ENCODE measurements at regions not wholly inside any gene's neighbourhood (a gene's known extent, or its start where the extent isn't known, plus 50 kb on each side); places are given as distances from the start of the nearest gene placed in this dataset.
A peak's percentile ranks its signal among the peaks of the same experiment; 100 is the strongest.
"Not testable (repeated sequence)": the region's sequence is repeated elsewhere in the genome, so short reads cannot be mapped to it uniquely, and the experiment has no call there.

DNA sequence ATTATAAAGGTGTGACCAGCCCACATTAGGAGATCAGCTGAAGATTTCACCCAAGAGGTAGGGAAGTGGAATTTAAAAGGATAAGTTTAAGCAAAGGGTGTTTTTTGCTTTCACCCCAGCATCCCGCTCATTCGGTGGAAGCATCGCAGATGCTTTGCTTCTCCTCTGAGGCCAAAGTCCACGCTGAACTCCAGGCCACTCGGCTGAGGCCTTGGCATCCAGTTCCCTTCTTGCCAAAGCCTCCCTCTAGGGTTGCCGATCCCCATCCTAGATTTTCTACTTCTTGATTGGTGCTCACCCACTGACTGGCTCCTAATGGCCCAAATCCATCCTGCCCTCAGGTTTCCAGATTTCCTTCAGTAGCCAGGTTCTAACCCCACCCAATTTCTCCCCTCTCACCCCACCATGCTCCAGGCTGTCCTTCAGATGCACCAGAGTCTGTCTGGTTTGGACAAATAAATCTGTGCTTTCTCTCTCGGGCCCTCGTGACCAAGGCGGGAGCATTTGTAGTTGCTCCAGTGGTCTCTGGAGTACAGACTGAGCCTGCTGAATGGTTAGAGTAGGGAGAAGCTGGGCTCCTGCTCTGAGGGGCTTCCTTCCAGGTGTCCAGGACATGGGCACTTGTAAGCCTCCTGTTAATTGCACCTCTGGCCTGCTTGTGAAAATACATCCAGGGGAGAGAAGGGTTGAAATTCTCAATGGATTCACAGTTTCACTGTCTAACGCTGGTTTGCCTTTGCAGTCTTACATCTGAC lies 193.2 kb downstream of the C1orf94 start:
- no peak for DNase-seq (ENCODE audit: low read depth)

GRCh38 chr1:34370748-34371147 lies 194.0 kb downstream of the C1orf94 start:
- no peak for DNase-seq (ENCODE audit: low read depth)

- not testable (repeated sequence) for DNase-seq (ENCODE audit: low read depth)
Observed at GRCh38 chr1:34371179-34371578, 194.5 kb downstream of the C1orf94 start.

GRCh38 chr1:34371829-34372532 lies 195.3 kb downstream of the C1orf94 start:
- DNase-seq (ENCODE audit: low read depth), result no peak

GRCh38 chr1:34372891-34373290 lies 196.2 kb downstream of the C1orf94 start:
- no peak for DNase-seq (ENCODE audit: low read depth)

DNA sequence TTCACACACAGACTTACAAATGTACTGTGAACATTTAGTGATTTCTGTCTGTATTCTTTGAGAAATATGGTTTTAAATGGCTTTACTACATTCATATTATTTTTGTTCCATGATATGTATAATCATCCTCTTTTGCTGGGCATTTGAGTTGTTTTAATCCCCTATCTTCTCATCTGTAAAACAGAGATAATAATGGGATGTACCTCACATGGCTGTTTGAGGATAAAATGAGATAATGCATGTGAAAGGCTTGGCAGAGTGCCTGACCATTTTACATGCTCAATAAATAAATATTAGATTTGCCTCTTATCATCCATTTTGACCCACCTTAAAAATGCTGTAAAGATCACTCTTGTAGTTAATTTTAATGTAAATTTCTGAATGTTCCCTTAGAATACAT lies 197.2 kb downstream of the C1orf94 start:
- no peak for DNase-seq (ENCODE audit: low read depth)

GRCh38 chr1:34376531-34376930 lies 199.8 kb downstream of the C1orf94 start:
- DNase-seq (ENCODE audit: low read depth), result no peak

DNA sequence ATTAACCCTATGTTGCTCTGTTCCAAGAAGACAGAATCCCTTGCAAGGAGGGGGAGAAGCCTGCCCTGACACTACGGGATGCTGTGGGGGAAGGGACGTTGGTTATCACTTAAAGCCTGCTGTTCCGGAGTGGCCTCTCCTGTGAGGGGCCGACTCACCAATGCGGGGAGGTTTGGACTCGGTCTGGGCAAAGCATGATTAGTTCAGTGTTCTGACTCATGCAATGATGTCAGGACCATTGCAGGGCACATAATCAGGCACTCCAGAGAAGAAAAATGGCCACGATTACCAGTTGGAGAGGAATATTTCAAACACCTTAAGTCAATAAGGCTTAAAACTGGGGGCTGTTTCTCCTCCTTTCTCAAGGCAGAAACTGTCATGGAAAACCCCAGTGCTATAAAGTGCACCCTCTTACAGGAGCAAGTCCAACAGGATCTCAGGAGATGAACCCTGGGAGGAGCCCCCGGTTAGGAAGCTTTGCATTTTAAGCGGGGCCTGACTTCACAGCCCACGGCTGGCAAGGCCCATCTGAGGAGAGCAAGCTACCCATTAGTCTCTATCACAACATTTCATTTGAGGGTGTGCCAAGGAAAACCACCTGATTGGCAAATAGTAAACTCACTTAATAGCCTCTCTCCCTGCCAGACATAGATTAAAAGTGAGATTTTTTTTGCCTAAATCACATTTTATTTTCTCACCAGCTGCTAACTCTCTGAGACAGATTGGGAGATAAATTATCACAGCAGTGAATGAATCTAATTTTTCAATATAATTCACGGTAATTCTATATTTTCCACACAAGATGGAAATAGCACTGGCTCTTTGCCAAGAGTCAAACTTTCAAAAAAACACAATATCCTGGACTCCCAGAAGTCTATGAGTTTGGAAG lies 202.5 kb downstream of the C1orf94 start:
- peak; percentile 94 for DNase-seq (ENCODE audit: low read depth)

- DNase-seq (ENCODE audit: low read depth), result no peak
Observed at GRCh38 chr1:34379911-34380310, 203.2 kb downstream of the C1orf94 start.

- no peak for DNase-seq (ENCODE audit: low read depth)
Observed at GRCh38 chr1:34380526-34381124, 203.9 kb downstream of the C1orf94 start.

DNA sequence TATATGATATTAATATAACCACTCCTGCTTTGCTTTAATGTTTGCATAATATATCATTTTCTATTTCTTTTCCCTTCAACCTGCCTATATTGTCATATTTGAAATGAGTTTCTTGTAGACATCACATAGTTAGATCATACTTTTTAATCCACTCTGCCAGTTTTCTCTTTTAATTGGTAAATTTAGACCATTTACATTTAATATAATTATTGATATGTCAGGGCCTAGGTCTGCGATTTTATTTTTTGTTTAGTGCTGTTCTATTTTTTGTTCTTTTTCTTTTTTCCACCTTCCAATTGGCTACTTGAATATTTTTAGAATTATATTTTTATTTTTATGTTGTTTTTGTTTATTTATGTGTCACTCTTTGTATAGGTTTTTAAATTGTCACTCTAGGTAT lies 213.3 kb downstream of the C1orf94 start:
- no peak for DNase-seq (ENCODE audit: low read depth)

DNA sequence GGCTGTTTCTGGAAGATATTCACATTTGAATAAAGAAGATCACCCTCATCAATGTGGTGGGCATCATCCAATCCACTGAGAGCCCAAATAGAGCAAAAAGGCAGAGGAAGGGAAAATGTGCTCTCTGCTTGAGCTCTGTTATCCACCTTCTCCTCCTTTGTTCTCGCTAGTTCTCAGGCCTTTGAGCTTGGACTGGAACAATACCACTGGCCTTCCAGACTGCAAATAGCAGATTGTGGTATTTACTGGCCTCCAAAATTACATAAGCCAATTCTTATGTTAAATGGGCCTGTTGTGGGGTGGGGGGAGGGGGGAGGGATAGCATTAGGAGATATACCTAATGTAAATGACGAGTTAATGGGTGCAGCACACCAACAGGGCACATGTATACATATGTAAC lies 219.3 kb downstream of the C1orf94 start:
- DNase-seq (ENCODE audit: low read depth), result no peak

DNA sequence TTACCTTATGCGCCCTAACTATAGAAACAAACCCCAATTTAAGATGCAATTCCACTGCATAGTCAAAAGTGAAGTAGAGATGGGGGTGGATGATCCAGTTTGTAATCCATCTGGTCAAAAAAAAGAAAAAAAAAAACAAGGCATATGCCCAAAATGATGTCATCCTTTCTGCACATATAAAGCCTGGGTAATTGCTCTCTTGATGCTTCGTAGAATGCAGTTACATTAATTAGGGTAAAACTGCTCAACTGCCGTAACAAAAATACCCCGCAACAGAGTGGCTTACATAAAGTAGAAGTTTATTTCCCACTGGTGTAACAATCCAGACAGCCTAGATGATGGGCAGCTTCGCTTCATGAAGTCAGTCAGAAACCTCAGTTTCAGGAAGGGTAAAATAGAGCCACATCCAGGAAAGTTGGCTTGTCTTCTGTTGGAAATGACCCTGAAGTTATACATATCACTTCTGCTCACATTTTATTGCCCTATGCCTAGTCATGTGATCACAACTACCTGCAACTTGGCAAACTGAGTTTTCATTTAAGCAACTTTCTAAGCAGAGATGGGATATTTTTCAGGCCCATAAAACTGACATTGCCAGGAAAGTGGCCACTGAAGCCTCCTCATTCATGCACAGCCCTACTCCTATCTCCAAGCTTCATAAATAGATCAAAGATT lies 221.7 kb downstream of the C1orf94 start:
- DNase-seq (ENCODE audit: low read depth), result no peak

DNA sequence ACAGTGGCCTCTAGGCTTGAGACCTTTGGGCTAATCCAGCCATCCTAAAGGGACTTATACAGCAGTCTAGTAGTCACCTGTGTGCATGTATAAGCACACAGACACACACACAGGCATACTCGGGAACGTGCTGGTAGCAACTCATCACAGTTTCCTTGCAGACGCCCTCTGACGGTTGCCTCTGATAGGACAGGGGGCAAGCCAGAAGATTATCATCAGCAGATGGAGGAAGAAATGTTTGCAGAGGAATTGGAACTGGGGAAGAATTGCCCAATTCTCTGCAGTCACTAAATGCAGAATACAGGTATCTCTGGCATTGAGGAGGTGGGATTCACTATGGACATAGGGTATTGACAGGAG lies 222.2 kb downstream of the C1orf94 start:
- DNase-seq (ENCODE audit: low read depth), result no peak

DNA sequence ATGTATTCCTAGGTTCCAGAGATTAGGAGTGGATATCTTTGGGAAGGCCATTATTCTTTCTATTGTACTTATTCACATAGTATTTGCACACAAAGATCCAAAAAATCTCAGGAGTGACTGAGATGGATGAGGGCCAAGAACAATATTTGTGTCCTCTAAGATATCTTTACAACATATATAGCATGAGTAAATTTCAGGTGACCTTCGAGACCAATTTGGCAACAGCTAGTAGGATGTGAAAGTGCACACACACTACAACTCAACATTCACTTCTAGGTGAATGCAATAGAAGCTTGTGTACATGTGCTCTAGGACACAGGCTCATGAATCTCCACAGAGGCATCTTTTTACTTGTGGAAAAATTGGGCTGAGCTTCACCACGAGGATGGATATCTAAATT lies 224.0 kb downstream of the C1orf94 start:
- DNase-seq (ENCODE audit: low read depth), result no peak

- DNase-seq (ENCODE audit: low read depth), result no peak
Observed at GRCh38 chr1:34403156-34403555, 226.4 kb downstream of the C1orf94 start.

DNA sequence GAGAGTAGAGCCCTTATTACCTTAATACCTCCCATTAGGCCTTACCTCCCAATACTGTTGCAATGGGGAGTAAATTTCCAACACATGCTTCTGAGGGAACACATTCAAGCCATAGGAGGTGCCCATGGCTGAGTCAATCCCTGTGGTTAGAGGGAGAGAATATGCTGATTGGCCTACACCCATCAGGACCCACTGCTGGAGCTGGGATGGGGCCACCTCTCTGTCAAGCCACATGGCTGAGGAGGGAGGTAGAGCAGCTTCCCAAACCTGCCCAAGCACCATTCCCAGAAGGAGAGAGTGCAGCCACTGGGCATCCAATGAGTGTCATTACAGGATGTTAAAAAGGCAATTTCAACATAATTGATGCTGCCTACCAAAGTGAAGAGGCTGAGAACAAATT lies 228.1 kb downstream of the C1orf94 start:
- no peak for DNase-seq (ENCODE audit: low read depth)

DNA sequence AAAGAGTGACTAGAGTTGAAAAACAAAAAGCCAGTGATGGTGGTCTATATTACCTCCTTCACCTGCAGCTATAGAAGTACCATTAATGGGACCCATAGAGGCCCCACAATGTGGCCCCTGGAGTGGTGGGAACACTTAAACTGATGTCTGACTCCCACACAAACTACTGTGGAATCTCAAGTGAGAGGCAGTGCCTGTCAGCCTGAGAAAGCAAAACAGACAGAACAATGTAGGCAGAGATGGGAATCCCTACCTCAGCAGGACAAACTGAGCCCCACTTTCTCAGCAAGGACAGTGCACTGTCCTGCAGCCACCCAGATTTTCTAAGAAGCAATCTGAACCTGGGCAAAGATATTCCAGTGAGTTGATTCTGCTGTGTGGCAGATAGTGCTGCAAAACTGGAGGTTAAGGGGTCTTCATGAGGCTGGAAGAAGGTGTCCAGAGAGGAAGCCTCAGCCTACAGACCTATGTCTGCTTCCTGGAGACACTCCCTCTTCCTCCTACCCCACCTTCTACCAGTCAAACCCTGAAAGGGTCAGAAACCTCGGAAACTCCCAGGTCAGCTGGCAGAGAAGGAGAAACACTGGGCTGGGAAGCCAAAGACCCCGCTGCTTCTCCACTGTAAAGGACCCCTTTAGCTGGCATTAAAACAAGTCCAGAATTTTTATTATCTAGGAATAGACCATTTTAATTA lies 228.7 kb downstream of the C1orf94 start:
- no peak for DNase-seq (ENCODE audit: low read depth)

GRCh38 chr1:34406377-34406776 lies 229.7 kb downstream of the C1orf94 start:
- no peak for DNase-seq (ENCODE audit: low read depth)

- no peak for DNase-seq (ENCODE audit: low read depth)
Observed at GRCh38 chr1:34406833-34407539, 230.3 kb downstream of the C1orf94 start.

DNA sequence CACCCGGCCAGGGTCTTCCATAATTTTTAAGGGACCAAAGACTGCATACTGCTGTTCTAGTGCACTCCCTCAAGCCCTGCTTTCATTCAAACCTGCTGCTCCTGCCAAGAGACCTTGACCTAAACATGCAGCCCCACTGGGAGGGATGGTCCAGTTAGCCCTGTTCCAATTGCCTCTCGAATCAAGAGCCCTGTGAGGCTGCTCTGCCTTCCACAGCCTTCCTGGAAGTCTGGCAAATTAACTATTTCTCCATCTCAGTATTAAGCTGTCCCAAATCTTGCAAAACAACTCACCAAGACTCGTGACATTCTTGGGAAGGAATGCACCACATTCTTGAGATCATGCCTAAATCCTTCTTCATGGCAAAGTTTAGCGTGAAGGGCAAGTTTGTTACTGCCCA lies 231.3 kb downstream of the C1orf94 start:
- DNase-seq (ENCODE audit: low read depth), result no peak

All from CMK (cell line).